H9 (cell line): ENCODE measurements at regions not wholly inside any gene's neighbourhood (a gene's known extent, or its start where the extent isn't known, plus 50 kb on each side); places are given as distances from the start of the nearest gene placed in this dataset.

Experiments
- DNase-seq: peaks from one replicate; pipeline ENCODE4 v3.0.0-alpha.2; 2017
- H2AFZ ChIP-seq: one replicate; pipeline ENCODE4 v1.6.1; 2013; ENCODE audit warnings: mild to moderate bottlenecking, low read length, control low read depth, moderate library complexity
- H2AK5ac ChIP-seq: 2 replicates; pipeline ENCODE4 v1.6.1; 2013; ENCODE audit warnings: low read length, control low read depth, mixed read lengths; ENCODE audit not compliant: insufficient read length
- H2BK120ac ChIP-seq: one replicate; pipeline ENCODE4 v1.6.1; 2013; ENCODE audit warnings: low read depth, mild to moderate bottlenecking, low read length, control low read depth, inconsistent platforms; ENCODE audit not compliant: poor library complexity, severe bottlenecking
- H2BK12ac ChIP-seq: 2 replicates; pipeline ENCODE4 v1.6.1; 2013; ENCODE audit warnings: low read length, control low read depth, mixed read lengths, low read depth; ENCODE audit not compliant: insufficient read length
- H2BK15ac ChIP-seq: 2 replicates; pipeline ENCODE4 v1.6.1; 2013; ENCODE audit warnings: low read depth, low read length, control low read depth
- H2BK20ac ChIP-seq: one replicate; pipeline ENCODE4 v1.6.1; 2013; ENCODE audit warnings: low read depth, mild to moderate bottlenecking, low read length, control low read depth, inconsistent platforms; ENCODE audit not compliant: poor library complexity, severe bottlenecking
- H2BK5ac ChIP-seq: 2 replicates; pipeline ENCODE4 v1.6.1; 2013; ENCODE audit warnings: low read length, control low read depth, mixed read lengths; ENCODE audit not compliant: insufficient read length
- H3K14ac ChIP-seq: 2 replicates; pipeline ENCODE4 v1.6.1; 2013; ENCODE audit warnings: low read length, control low read depth; ENCODE audit not compliant: insufficient read depth
- H3K18ac ChIP-seq: 2 replicates; pipeline ENCODE4 v1.6.1; 2013; ENCODE audit warnings: low read depth, mild to moderate bottlenecking, mixed read lengths, low read length, control low read depth; ENCODE audit not compliant: insufficient read length
- H3K23ac ChIP-seq: 2 replicates; pipeline ENCODE4 v1.6.1; 2013; ENCODE audit warnings: low read length, control low read depth, mixed read lengths, low read depth; ENCODE audit not compliant: insufficient read length
- H3K23me2 ChIP-seq: 2 replicates; pipeline ENCODE4 v1.6.1; 2013; ENCODE audit warnings: low read depth, mild to moderate bottlenecking, mixed read lengths, low read length, control low read depth; ENCODE audit not compliant: insufficient read length, poor library complexity, severe bottlenecking
- H3K27ac ChIP-seq: 2 replicates; pipeline ENCODE4 v1.5.1; 2013; ENCODE audit warnings: low read length, control low read depth, mixed read lengths, low read depth; ENCODE audit not compliant: insufficient read length
- H3K27me3 ChIP-seq: 2 replicates; pipeline ENCODE4 v1.6.1; 2013; ENCODE audit warnings: low read length, control low read depth, inconsistent platforms; ENCODE audit not compliant: insufficient read depth
- H3K4ac ChIP-seq: 2 replicates; pipeline ENCODE4 v1.6.1; 2013; ENCODE audit warnings: low read depth, mild to moderate bottlenecking, control low read depth, inconsistent platforms, low read length, moderate library complexity
- H3K4me1 ChIP-seq: 2 replicates; pipeline ENCODE4 v1.6.1; 2013; ENCODE audit warnings: low read length, control low read depth, inconsistent platforms; ENCODE audit not compliant: insufficient read depth
- H3K4me2 ChIP-seq: 2 replicates; pipeline ENCODE4 v1.6.1; 2013; ENCODE audit warnings: low read length, control low read depth, mixed read lengths; ENCODE audit not compliant: insufficient read length, insufficient read depth
- H3K56ac ChIP-seq: 2 replicates; pipeline ENCODE4 v1.6.1; 2013; ENCODE audit warnings: low read depth, mild to moderate bottlenecking, mixed read lengths, low read length, control low read depth; ENCODE audit not compliant: insufficient read length
- H3K79me1 ChIP-seq: 2 replicates; pipeline ENCODE4 v1.6.1; 2013; ENCODE audit warnings: low read depth, mild to moderate bottlenecking, moderate library complexity, low read length, control low read depth, inconsistent platforms; ENCODE audit not compliant: insufficient read depth, poor library complexity, severe bottlenecking
- H3K79me2 ChIP-seq: 2 replicates; pipeline ENCODE4 v1.6.1; 2013; ENCODE audit warnings: low read length, control low read depth, inconsistent platforms; ENCODE audit not compliant: insufficient read depth
- H3K9ac ChIP-seq: 2 replicates; pipeline ENCODE4 v1.6.1; 2013; ENCODE audit warnings: low read length, control low read depth, mixed read lengths; ENCODE audit not compliant: insufficient read length; ENCODE audit errors: extremely low read depth
- H3K9me3 ChIP-seq: one replicate; pipeline ENCODE4 v1.6.1; 2013; ENCODE audit warnings: low read depth, low read length, inconsistent platforms; ENCODE audit not compliant: control insufficient read depth
- H3T11ph ChIP-seq: one replicate; pipeline ENCODE4 v1.6.1; 2013; ENCODE audit warnings: mild to moderate bottlenecking, low read length, control low read depth, inconsistent platforms
- H4K20me1 ChIP-seq: one replicate; pipeline ENCODE4 v1.6.1; 2013; ENCODE audit not compliant: control insufficient read depth, insufficient read length, insufficient read depth
- H4K5ac ChIP-seq: 2 replicates; pipeline ENCODE4 v1.6.1; 2013; ENCODE audit warnings: low read depth, mild to moderate bottlenecking, mixed read lengths, low read length, control low read depth; ENCODE audit not compliant: insufficient read length
- H4K8ac ChIP-seq: replicated peaks from 2 replicates; pipeline ENCODE4 v1.6.1; 2013; ENCODE audit warnings: low read length, control low read depth, mixed read lengths, low read depth; ENCODE audit not compliant: insufficient read length
- H4K91ac ChIP-seq: 2 replicates; pipeline ENCODE4 v1.6.1; 2013; ENCODE audit warnings: low read depth, mild to moderate bottlenecking, moderate library complexity, mixed read lengths, low read length, control low read depth; ENCODE audit not compliant: insufficient read length
- H3K27ac Mint-ChIP-seq, 3 experiments: 2 replicates in 2 of 3; 3 replicates in 1 of 3; pipeline ENCODE4 v1.8.0; 2020 to 2021; ENCODE audit warnings: mixed read lengths in 3 of 3, mild to moderate bottlenecking in 1 of 3, moderate library complexity in 1 of 3
- H3K27me3 Mint-ChIP-seq: 2 replicates; pipeline ENCODE4 v1.8.0; 2021; ENCODE audit warnings: low read depth, mild to moderate bottlenecking, moderate library complexity, mixed read lengths
- H3K36me3 Mint-ChIP-seq, 3 experiments: 2 replicates in 2 of 3; 3 replicates in 1 of 3; pipeline ENCODE4 v1.8.0; 2020 to 2021; ENCODE audit warnings: low read depth in 3 of 3, mixed read lengths in 3 of 3; ENCODE audit not compliant: insufficient read depth in 1 of 3
- H3K4me1 Mint-ChIP-seq, 2 experiments: 2 replicates each; pipeline ENCODE4 v1.8.0; 2020; ENCODE audit warnings: mixed read lengths in 2 of 2
- H3K4me3 Mint-ChIP-seq, 2 experiments: 2 replicates in 1 of 2; 3 replicates in 1 of 2; pipeline ENCODE4 v1.8.0; 2020 to 2021; ENCODE audit warnings: mild to moderate bottlenecking in 2 of 2, mixed read lengths in 2 of 2, moderate library complexity in 1 of 2
- H3K9me3 Mint-ChIP-seq, 2 experiments: 2 replicates in 1 of 2; 3 replicates in 1 of 2; pipeline ENCODE4 v1.8.0; 2020; ENCODE audit warnings: mild to moderate bottlenecking in 2 of 2, mixed read lengths in 2 of 2, moderate library complexity in 1 of 2
- CTCF ChIP-seq: fragments of 200-600 bp; sonication (generic); conservative IDR thresholded peaks from 3 replicates; pipeline ENCODE4 v1.8.0; 2021; ENCODE audit warnings: antibody characterized with exemption, mild to moderate bottlenecking
- WGBS: extraction: QIAGEN DNeasy Blood & Tissue Kit; methylation state at CpG from one replicate; pipeline ENCODE4 v1.1.7; 2013; ENCODE audit warnings: missing lambda C conversion rate, low lambda C conversion rate, mixed read lengths; ENCODE audit not compliant: insufficient read length; ENCODE audit errors: extremely low coverage; 5-methylcytosine and 5-hydroxymethylcytosine counted together

- peaks cover under 1 to 5% of the 10 kb centered on the region in 2 experiments; a peak in 1 of 4 replicates for H3K4me1 Mint-ChIP-seq
- Histone ChIP-seq H3K4me2 (no peak overlapping the region), H3K56ac (no peak overlapping the region), H3K27me3 (no peaks in the 10 kb centered on the region), H3T11ph (no peak overlapping the region), H3K4me1 (no peaks in the 10 kb centered on the region), H3K23ac (no peak overlapping the region), H3K79me1 (no peaks in the 10 kb centered on the region), H3K27ac (no peak overlapping the region), H3K4ac (no peak overlapping the region), H4K5ac (no peak overlapping the region), H2AK5ac (no peak overlapping the region), H2BK15ac (no peak overlapping the region), H4K20me1 (no peaks in the 10 kb centered on the region), H3K18ac (no peak overlapping the region), H3K79me2 (no peaks in the 10 kb centered on the region), H3K9me3 (no peaks in the 10 kb centered on the region), H3K23me2 (no peaks in the 10 kb centered on the region), H2AFZ (no peak overlapping the region), H4K91ac (no peak overlapping the region), H3K9ac (no peak overlapping the region), H2BK20ac (no peak overlapping the region), H2BK120ac (no peak overlapping the region), H4K8ac (no peak overlapping the region), H2BK12ac (no peak overlapping the region), H3K14ac (no peak overlapping the region), H2BK5ac (no peak overlapping the region)
- WGBS, result no CpG with 5 or more reads among the region's 4 CpGs
- no peaks in the 10 kb centered on the region; a peak in 1 of 7 replicates for H3K36me3 Mint-ChIP-seq
- H3K4me3 Mint-ChIP-seq, result no peak overlapping the region
- no peak for DNase-seq
- H3K27me3 Mint-ChIP-seq, result peaks cover 3% of the 10 kb centered on the region; the same call in 1 of the 2 replicates
- no peaks in the 10 kb centered on the region for H3K9me3 Mint-ChIP-seq
- TF ChIP-seq CTCF, result no peak
- no peak overlapping the region for H3K27ac Mint-ChIP-seq
Measured at GRCh38 chr9:89868100-89868499, 263.3 kb downstream of the GADD45G start.
